NK-92 treated with Interleukin-12 subunit alpha and Interleukin-12 subunit beta, amount 100 ng/mL, for 24 hours (cell line): ENCODE measurements at regions not wholly inside any gene's neighbourhood (a gene's known extent, or its start where the extent isn't known, plus 50 kb on each side); places are given as distances from the start of the nearest gene placed in this dataset.
"Not testable (repeated sequence)": the region's sequence is repeated elsewhere in the genome, so short reads cannot be mapped to it uniquely, and the experiment has no call there.

ENCODE experiments used
- DNase-seq: peaks from one replicate; lab custom pipeline; 2025; lab: John Stamatoyannopoulos, UW

GRCh38 chr14:97946240-97946639 lies 1149.1 kb downstream of the VRK1 start:
- DNase-seq = no peak

- DNase-seq = no peak
These were observed 1149.5 kb downstream of the VRK1 start for GRCh38 chr14:97946641-97947040.

DNA sequence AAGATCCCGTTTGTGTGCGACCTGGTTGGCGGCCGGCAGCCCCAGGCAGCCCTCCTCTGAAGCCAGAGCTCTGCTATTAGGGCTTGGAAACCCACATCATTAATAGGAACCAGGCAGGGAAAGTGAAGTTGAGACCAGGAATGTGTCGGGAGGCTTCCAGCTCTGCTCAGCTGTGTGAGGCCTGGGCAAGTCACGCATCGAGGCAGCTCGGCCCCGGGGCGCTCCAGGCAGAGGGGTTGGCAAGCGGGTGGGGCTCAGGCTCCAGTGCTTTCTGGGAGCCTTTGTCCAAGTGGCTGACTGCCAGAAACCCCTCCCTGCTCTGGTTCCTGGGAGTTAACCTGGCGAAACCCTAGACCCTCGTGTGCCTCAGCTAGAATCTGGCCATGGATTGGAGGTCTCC lies 1151.7 kb downstream of the VRK1 start:
- DNase-seq = no peak

GRCh38 chr14:97956581-97957340 lies 1159.6 kb downstream of the VRK1 start:
- DNase-seq = no peak

GRCh38 chr14:97959251-97959650 lies 1162.1 kb downstream of the VRK1 start:
- no peak for DNase-seq

DNA sequence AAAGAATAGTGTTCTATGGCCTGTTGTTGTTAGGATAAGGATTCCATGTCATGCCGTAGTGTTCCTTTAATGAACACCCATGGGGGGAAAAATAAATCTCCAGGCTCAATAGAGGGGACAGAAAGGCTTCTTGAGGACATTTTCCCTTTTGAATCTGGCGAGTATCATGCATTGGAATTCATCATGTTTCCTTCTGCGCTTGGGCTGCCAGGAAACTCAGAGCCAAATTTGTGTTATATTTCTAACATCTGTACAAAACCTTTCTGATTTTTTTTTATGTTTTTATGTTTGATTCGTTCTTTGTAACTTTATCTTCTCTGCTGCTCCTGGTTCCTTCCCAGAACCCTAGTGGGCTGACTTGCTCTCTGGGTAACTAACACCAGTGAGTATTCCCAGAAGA lies 1163.3 kb downstream of the VRK1 start:
- DNase-seq = no peak

GRCh38 chr14:97970222-97970621 lies 1173.0 kb downstream of the VRK1 start:
- no peak for DNase-seq

- no peak for DNase-seq
These were observed 1178.0 kb downstream of the VRK1 start for GRCh38 chr14:97975216-97975615.

DNA sequence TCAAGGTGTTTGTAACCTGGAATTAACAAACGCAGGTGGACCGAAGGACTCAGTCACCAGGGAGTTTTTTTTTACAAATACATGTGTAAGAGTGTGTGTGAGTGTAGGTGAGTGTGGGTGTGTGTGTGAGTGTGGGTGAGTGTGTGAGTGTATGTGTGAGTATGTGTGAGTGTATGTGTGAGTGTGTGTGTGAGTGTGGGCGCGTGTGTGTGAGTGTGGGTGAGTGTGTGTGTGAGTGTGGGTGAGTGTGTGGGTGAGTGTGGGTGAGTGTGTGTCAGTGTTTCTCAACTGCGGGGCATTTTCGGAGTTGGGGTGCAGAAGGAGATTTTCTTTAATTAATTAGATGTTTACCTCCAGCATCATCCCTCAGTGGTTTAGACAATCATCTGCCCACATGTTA lies 1178.8 kb downstream of the VRK1 start:
- DNase-seq = no peak

DNA sequence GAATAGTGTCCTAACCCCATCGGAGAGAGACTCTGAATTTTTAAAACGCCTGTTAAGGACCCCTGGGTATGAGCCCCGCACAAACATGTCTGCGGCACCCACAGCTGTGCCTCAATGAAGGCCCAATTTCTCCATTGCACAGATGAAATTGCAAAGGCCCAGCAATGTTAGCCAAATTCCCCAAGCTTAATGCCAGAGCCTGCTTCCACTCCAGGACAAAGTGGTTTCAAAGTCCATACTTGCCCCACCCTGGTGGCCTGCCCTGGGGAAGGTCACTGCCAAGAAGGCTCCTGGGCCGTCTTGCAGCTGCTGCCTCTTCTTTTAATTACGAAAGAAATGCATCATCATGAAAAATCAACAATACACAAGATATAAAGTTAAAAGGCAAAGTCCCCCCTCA lies 1179.7 kb downstream of the VRK1 start:
- DNase-seq = no peak

GRCh38 chr14:97977651-97978261 lies 1180.6 kb downstream of the VRK1 start:
- no peak for DNase-seq

- DNase-seq = no peak
These were observed 1181.2 kb downstream of the VRK1 start for GRCh38 chr14:97978341-97978740.

- DNase-seq = no peak
These were observed 1196.4 kb downstream of the VRK1 start for GRCh38 chr14:97993508-97994019.

- no peak for DNase-seq
These were observed 1196.9 kb downstream of the VRK1 start for GRCh38 chr14:97994020-97994531.

DNA sequence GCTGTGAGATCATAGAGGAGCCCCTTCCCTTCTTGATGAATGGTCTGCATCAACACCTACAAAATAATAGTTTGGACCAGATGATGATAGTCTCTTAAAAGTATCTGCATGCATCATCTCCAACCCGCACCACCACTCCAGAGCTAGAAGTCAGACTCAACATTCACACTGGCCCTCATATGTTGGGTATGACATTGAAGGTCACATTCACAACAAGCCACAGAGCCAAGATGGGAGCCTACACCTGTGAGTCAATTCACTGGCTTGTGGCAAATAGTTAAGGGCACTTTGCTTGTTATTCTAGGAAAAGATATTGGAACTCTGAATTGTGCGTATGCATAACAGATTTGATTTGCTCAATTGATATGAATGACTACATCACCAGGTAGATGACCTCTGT lies 1197.9 kb downstream of the VRK1 start:
- no peak for DNase-seq

GRCh38 chr14:97995531-97995930 lies 1198.3 kb downstream of the VRK1 start:
- DNase-seq = no peak

GRCh38 chr14:98006008-98006407 lies 1208.8 kb downstream of the VRK1 start:
- no peak for DNase-seq

DNA sequence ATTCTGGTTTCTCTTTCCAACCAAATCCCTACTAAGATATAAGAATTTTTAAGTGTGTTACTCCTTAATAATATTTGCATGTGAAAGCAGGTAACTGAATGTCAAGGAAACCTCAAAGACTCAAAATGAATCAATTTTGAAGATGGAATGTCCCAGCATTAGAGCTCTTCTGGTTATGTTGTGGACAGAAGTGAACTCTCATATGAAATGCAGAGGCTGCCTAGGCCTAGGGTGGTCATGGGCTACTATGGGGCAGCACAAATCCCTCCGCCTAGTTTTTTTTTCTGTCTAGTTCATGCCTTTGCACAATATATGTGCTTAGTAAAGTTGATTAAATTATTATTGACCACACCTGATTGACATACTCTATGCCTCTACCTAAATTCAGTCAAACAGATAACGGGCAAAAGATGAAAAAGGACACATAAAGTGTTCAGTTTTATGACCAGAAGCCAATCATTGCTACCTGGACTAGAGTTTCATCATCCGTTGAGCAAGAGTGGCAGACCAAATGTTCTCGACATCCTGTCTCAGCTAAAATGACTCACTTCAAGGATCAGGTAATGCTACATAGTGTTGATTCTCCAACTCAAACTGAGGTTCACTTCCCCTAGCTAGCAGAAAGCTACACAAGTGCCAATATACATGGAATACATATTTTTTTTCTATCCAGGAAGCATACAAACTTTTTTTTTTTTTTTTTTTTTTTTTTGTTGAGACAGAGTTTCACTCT lies 1211.4 kb downstream of the VRK1 start:
- DNase-seq = no peak

DNA sequence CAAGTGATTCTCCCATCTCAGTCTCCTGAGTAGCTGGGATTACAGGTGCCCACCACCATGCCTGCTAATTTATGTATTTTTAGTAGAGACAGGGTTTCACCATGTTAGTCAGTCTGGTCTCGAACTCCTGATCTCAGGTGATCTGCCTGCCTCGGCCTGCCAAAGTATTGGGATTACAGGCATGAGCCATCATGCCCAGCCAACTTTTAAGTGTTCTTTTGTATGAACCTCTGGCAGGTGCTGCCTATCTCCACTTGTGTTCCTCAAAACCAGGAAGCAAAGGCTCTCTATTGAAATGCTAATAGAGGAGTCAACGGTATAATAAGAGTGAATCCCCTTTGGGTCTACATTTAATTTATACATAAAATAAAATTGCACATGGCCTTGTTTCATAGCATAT lies 1212.0 kb downstream of the VRK1 start:
- DNase-seq = not testable (repeated sequence)

GRCh38 chr14:98010784-98011183 lies 1213.6 kb downstream of the VRK1 start:
- DNase-seq = no peak

- no peak for DNase-seq
These were observed 1217.9 kb downstream of the VRK1 start for GRCh38 chr14:98014851-98015615.

GRCh38 chr14:98015921-98016320 lies 1218.7 kb downstream of the VRK1 start:
- no peak for DNase-seq
